SK-N-SH treated with all-trans-retinoic acid at 6 μM for 48 hours (cell line): ENCODE measurements at regions not wholly inside any gene's neighbourhood (a gene's known extent, or its start where the extent isn't known, plus 50 kb on each side); places are given as distances from the start of the nearest gene placed in this dataset.

Experiments
- ARNTL ChIP-seq: fragments of 450-650 bp; formaldehyde crosslinking; IDR thresholded peaks from 2 replicates; pipeline ENCODE4 v1.5.0; 2020; ENCODE audit warnings: low read depth, mild to moderate bottlenecking, moderate library complexity, borderline replicate concordance
- TSHZ2 ChIP-seq: fragments of 250-450 bp; sonication (Bioruptor Pico); IDR thresholded peaks from 2 replicates; pipeline ENCODE4 v1.5.0; 2020; ENCODE audit warnings: mild to moderate bottlenecking, moderate library complexity
- ZFP3 ChIP-seq: fragments of 250-450 bp; sonication (Bioruptor Pico); IDR thresholded peaks from 2 replicates; pipeline ENCODE4 v1.5.0; 2020; ENCODE audit warnings: mild to moderate bottlenecking, moderate library complexity
- ZNF70 ChIP-seq: fragments of 450-650 bp; formaldehyde crosslinking; IDR thresholded peaks from 2 replicates; pipeline ENCODE4 v1.5.0; 2020; ENCODE audit warnings: mild to moderate bottlenecking, moderate library complexity
- ZNF8 ChIP-seq: fragments of 450-650 bp; formaldehyde crosslinking; IDR thresholded peaks from 2 replicates; pipeline ENCODE4 v1.5.0; 2020; ENCODE audit warnings: mild to moderate bottlenecking, moderate library complexity
- TF ChIP-seq, protein P1 (sequence below): fragments of 250-450 bp; sonication (Bioruptor Pico); IDR thresholded peaks from 2 replicates; pipeline ENCODE4 v1.8.0; 2020; ENCODE audit warnings: mild to moderate bottlenecking, moderate library complexity, borderline replicate concordance

GRCh38 chr13:104246955-104247354 is 1180.7 kb upstream of the SLC10A2 start:
- TF ChIP-seq ZNF8 (CRISPR knock-in tag): no peak
- TF ChIP-seq ARNTL (CRISPR knock-in tag): no peak
- TF ChIP-seq TSHZ2: no peak
- TF ChIP-seq ZNF70 (CRISPR knock-in tag): no peak
- TF ChIP-seq ZFP3 (CRISPR knock-in tag): no peak
- TF ChIP-seq, protein P1, sequence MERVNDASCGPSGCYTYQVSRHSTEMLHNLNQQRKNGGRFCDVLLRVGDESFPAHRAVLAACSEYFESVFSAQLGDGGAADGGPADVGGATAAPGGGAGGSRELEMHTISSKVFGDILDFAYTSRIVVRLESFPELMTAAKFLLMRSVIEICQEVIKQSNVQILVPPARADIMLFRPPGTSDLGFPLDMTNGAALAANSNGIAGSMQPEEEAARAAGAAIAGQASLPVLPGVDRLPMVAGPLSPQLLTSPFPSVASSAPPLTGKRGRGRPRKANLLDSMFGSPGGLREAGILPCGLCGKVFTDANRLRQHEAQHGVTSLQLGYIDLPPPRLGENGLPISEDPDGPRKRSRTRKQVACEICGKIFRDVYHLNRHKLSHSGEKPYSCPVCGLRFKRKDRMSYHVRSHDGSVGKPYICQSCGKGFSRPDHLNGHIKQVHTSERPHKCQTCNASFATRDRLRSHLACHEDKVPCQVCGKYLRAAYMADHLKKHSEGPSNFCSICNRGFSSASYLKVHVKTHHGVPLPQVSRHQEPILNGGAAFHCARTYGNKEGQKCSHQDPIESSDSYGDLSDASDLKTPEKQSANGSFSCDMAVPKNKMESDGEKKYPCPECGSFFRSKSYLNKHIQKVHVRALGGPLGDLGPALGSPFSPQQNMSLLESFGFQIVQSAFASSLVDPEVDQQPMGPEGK: no peak
